HG03060 (cell line): ENCODE measurements at regions not wholly inside any gene's neighbourhood (a gene's known extent, or its start where the extent isn't known, plus 50 kb on each side); places are given as distances from the start of the nearest gene placed in this dataset.

Experiments used
- ATAC-seq: cut with Tn5 transposase; IDR thresholded peaks from one replicate; pipeline ENCODE4 v1.9.1; 2021; ENCODE audit warnings: low read depth, moderate number of reproducible peaks; ENCODE audit not compliant: unreplicated experiment

GRCh38 chr10:124232686-124233545 lies 139.5 kb upstream of the CHST15 start:
- no peak for ATAC-seq

GRCh38 chr10:124231168-124232155 lies 138.1 kb upstream of the CHST15 start:
- no peak for ATAC-seq

GRCh38 chr10:124230635-124231167 lies 137.3 kb upstream of the CHST15 start:
- no peak for ATAC-seq

GRCh38 chr10:124229989-124230634 lies 136.7 kb upstream of the CHST15 start:
- no peak for ATAC-seq

GRCh38 chr10:124229201-124229988 lies 136.0 kb upstream of the CHST15 start:
- ATAC-seq: no peak

GRCh38 chr10:124228471-124228870 lies 135.1 kb upstream of the CHST15 start:
- no peak for ATAC-seq

- ATAC-seq: no peak
Measured at GRCh38 chr10:124227988-124228387, 134.6 kb upstream of the CHST15 start.

GRCh38 chr10:124227055-124227975 lies 133.9 kb upstream of the CHST15 start:
- no peak for ATAC-seq

GRCh38 chr10:124226271-124227054 lies 133.1 kb upstream of the CHST15 start:
- ATAC-seq: no peak

- ATAC-seq: no peak
Measured at GRCh38 chr10:124225467-124226270, 132.3 kb upstream of the CHST15 start.

- no peak for ATAC-seq
Measured at GRCh38 chr10:124225029-124225466, 131.7 kb upstream of the CHST15 start.

- ATAC-seq: no peak
Measured at GRCh38 chr10:124224331-124225028, 131.1 kb upstream of the CHST15 start.

GRCh38 chr10:124223711-124224085 lies 130.3 kb upstream of the CHST15 start:
- no peak for ATAC-seq

- ATAC-seq: no peak
Measured at GRCh38 chr10:124222988-124223710, 129.8 kb upstream of the CHST15 start.

GRCh38 chr10:124222318-124222987 lies 129.1 kb upstream of the CHST15 start:
- ATAC-seq: no peak
